GM20431 (cell line): ENCODE measurements at regions not wholly inside any gene's neighbourhood (a gene's known extent, or its start where the extent isn't known, plus 50 kb on each side); places are given as distances from the start of the nearest gene placed in this dataset.
"Not testable (repeated sequence)": the region's sequence is repeated elsewhere in the genome, so short reads cannot be mapped to it uniquely, and the experiment has no call there.

ENCODE experiments used
- in situ Hi-C: fragments of 300-500 bp; cut with MseI, MboI; formaldehyde crosslinking; loops from one replicate; pipeline ENCODE4 v1.15.0; 2020; ENCODE audit warnings: low sequenced_read_pairs; ENCODE audit not compliant: unreplicated experiment

DNA sequence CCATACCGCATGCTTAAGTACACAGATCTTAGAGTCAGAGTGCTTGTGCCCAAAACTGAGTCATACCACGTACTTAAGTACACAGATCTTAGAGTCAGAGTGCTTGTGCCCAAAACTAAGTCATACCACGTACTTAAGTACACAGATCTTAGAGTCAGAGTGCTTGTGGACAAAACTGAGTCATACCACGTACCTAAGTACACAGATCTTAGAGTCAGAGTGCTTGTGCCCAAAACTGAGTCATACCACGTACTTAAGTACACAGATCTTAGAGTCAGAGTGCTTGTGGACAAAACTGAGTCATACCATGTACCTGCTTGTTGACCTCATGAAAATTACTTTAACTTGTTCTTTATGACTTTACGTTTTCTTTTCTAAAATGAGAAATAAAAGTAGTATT is 233.7 kb upstream of the NETO1 start:
- in situ Hi-C loops, result not testable (repeated sequence)

DNA sequence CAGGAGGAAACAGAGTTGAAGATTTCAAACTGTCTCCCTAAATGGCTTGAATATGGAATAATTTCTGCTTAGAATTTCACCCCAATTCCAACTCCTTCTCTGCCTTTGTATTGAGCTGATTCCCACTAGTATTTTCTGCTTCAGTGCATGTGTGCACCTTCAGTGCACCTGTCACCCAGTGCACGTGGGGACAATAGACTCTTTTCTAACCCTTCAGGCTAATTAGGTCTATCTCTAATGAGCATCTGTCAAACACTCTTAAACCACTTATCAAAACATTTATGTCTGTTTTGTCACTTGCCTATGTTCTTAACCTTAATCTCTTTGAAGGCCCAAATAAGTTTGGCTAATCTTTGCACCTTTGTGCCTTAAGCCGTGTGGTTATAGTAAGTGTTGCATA is 232.0 kb upstream of the NETO1 start:
- in situ Hi-C loops, result no loop called here

DNA sequence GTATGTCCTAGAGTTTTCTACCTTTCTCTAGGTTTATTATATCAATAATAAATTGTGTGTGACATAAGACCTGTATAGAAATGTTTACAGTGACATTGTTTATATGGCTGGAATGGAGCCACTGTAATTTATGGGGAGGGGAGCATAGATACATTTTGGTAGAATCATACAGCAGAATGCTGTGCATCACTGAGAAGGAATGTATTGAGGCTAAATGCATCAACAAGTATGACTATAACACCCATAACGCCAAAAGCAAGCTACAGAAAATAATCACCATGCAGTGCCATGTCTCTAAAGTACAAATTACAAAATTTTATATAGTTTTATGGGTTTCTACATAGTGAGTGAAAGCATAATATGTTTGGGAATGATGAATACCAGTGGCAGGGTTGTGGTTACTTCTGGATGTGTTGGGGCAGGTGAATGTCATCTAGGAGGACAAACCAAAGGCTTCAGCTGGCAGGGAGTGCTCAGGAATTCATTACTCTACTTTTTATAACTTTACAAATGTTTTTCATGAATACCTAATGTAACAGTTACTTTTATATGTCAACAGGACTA is 226.0 kb upstream of the NETO1 start:
- in situ Hi-C loops, result no loop called here

DNA sequence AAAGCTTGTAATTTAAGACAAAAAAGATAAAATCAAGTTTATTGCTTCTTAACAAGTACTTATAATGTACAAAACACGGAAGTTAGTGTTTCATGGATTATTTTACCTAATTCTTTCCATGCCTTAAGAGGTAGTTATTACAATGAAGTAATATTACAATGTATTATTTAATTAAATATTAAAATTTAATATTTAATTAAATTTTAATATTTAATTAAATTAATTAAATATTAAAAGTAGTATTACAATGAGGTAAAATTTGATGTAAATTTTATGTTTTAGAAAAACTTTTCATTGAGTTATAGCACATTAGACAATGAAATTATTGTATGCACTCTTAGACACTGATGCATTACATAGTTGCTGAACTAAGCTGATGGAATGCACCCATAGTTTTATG is 220.7 kb upstream of the NETO1 start:
- in situ Hi-C loops, result no loop called here

DNA sequence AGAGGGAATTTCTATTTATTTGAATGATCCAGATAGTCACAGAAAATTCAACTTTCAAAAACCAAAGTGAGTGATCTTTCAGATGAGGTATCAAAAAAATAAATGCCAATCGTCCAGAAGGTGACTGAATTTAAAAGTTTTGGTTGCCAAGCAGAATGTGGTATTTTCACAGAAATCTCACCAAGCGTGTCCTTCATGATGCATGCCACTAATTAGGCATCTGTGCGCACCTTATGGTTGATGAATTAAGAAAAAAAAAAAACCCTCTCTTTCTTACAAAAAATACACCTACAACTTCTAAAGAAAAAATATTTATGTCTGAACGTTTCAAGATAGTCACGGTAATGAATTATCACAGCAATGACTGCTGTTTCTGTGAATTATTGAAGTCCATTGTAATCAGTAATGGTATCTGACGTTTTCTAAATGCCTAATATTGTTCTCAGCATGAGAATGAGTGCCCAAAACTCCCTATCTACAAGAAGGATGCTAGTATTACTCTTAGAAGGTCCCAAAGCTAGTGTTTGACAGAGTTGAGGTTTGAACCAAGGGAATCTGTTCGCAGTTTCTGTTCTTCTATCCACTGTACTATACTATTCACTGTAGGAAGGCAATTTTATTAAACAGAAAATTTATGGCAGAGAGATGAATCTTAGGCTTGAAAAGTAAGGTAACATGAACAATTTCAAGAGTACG is 219.6 kb upstream of the NETO1 start:
- in situ Hi-C loops, result no loop called here

DNA sequence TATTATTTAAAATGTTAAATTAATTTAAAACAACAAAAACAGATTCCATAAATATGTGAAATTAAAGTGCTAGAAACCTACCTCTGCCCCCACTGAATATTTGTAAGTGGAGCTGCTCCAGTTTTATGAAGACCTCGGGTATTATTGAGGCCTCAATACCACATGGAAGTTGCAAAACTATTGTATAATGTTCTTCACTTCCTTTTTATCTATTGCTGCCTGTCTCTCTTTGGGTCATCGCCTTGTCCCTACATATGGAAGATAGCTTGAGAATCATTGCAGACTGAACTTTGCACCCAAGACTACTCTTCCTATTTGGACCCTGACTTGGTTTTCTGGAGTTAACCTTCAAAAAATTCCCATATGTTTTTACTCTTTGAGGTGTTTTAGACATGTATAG is 212.1 kb upstream of the NETO1 start:
- in situ Hi-C loops, result no loop called here

DNA sequence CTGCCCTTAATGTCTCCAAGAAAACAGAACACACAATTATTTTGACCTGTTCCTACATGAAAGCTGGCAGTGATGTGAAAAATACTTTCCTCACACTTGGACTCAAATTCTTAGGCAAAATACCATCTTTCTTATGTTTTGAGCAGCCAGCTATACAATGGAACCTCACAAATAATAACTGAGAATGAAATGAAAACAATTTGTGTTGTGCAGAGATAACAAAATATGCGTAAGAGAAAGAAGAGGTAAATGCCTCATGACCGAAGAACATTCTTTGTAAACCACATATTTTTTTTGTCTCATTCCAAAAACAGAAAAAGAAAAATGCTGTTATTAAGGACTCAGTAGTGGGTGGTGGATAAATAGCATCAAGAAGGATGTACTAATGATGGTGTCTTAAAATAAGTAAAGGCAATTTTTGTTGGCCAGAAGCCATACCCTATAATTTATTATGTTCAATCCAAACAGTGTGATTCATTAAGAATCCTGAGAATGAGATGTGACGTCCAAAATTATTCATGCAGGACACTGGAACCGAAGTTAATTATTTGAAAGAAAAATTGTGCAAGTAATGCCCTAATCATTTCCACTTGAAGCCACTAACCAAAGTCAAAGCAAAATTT is 193.0 kb upstream of the NETO1 start:
- in situ Hi-C loops, result no loop called here

DNA sequence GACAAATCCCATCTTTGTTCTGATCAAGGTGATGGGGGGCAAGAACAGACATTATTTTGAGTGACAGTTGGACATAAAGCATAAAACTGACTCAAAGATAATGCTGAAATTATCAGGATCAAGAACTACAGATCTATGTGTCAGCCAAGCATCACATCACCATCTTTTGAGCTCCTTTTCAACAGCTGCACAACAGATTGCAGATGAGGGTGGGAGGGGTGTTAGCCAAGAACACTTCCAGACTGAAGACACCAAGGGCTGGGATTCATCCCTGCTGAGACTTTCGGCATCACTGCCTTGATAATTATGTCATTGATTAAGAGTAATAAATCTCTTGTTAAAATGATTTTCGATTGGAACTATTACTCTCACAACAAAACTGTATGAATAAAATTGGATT is 191.5 kb upstream of the NETO1 start:
- in situ Hi-C loops, result no loop called here

DNA sequence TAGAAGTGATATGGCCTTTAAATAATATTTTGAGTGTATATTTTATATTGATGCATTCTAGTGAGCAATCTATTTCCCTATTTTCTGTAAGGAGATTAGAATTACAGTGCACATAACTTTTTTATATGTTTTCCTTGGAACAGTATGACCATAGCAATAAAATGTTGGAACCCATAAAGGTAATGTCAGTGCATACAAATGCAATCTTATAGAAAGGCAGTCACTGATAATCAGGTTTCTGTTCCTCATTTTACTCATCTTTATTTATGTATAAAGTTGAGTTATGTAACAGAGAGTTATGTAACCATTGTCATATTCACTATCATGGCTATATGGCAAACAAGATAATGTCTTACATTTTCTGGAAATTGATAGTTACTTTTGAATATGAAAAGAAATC is 179.9 kb upstream of the NETO1 start:
- in situ Hi-C loops, result no loop called here

DNA sequence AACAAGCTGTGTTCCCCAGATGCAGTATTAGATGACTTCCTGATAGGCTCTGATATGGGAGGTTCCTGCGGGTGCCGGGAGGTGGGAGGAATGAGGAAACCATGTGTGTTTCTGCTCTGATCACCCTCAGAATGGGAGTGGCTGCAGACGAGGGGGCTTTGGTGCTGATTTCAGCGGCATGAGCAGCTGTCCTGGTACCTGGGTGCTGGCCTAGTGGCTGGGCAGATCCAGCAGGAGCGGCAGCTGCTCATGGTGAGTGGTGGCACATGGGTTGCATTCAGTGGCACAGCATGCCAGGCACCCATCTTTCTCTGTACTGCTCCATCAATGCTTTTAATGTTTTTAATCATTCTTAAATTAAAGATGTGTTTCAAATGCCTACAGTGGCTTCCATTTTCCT is 177.2 kb upstream of the NETO1 start:
- in situ Hi-C loops, result no loop called here

DNA sequence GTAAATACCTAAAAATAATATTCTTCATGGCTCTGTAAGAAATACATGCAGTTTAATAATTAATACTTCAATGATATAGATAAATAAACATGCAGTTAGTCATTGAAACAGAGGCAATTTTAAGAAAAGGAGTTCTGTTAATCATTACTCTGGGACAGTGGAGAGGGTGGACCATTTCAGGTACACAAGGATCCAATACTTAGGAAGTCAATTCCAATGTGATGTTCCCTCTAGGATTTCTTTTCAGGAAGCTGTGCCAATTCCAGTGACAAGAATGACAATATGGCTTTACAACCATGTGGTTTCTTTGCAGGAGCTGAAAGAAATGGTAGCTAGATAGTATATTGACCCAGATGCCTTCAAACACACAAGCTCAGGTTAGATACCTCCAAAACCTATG is 175.8 kb upstream of the NETO1 start:
- in situ Hi-C loops, result no loop called here

DNA sequence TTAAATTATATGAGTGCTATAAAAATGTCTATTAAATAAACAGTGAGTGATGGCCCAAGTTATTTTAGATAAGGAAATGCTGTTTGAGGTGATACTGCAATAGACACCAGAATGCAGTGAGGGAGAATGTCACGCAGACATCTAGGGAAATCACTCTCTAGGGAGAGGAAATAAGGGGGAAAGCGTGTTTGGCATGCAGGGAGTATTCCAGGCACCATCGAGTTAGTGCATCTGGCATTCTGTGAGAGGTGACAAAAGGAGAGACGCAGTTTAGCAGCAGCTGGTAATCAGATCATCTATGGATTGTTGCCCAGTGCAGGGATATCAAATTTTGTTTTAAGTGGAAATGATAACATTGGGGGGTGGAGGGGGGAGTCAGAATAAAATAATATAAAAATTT is 175.4 kb upstream of the NETO1 start:
- in situ Hi-C loops, result no loop called here

DNA sequence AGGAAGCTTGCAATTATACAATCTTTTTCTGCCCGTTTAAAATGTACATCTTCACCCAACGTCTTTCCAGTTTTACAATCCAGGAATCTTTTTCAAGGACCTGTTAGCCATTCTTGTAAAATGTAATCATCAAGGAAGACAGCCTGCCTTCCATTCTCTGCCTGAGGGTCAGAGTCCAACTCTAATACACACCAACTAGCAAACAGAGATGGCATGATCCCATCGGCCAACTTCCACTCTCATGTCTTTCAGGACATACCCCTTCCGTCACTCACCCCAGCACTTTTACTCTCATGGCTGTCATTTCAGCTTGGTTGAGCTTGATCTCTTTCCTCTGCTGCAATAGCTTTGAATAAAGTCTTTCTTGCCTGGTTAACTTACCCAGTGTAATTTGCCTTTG is 172.5 kb upstream of the NETO1 start:
- in situ Hi-C loops, result no loop called here

DNA sequence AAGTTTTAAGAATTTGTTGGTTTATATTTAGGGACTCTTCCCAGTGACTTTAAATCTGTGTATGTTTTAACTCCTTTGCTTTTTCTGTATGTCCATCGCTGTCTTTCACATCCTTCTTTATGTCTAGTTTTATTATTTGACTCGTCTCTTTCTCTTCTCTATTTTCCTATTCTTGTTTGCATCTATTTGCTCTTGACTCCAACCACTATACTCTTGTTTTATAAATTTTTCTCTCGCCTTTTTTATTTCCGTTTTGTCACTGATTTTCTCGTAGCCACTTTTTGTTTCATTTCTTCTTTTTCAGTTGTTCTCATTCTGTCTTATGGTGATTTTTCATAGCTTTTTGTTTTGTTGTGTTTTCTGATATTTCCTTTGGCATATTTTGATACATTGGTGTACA is 170.5 kb upstream of the NETO1 start:
- in situ Hi-C loops, result no loop called here

DNA sequence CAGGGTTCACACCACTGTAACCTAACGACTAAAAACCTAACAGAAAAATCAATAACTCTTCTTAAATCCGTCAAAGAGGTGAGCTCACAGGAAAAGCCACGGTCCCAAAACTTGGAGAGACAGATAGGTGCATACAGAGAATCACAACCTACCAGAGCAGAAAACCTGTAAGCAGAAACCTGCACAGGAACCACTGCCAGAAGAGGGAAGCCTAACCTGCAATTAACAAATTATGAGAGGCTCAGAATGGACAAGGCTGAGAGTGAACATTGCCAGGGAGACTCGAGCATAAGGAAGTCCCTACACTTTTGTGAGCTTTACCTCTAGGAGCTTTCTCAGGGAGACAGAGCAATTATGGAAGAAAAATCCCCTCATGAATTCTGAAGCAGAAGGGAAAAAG is 156.2 kb upstream of the NETO1 start:
- in situ Hi-C loops, result no loop called here

DNA sequence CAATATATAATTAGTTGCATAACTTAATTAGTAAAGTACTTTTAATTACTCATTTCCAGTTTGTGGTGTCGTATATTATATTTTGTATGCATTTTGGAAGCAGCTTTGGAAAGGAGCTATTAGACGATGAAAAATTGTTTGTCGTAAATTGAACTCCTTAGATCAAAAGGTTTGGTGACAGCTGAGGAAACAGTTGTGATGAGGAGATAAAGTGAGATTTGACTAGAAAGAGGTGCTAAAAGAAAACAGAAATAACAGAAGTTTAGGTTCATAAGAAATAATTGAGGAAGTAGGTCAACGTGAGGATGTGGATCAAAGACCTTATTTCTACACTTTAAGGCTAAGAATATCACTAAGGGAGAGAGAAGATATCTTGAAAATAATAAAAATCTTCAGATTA is 141.9 kb upstream of the NETO1 start:
- in situ Hi-C loops, result no loop called here

DNA sequence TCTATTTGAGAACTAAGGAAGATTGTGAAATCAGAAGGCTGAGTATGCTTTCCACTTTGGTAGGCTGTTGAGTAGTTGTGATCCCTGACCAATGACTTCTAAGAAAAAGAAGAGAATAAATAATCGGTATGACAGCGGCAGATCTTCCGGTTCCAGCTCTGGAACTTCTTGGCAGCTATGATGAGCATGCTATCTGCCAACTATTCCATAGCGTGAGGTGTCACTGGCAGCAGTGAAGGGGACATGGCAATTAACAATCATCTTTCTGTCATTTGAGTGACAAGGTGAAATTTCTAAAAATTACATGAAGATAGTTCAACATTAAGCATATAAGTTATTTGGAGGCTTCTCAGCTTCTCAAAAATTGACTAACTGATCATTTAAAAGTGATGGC is 140.1 kb upstream of the NETO1 start:
- in situ Hi-C loops, result no loop called here

DNA sequence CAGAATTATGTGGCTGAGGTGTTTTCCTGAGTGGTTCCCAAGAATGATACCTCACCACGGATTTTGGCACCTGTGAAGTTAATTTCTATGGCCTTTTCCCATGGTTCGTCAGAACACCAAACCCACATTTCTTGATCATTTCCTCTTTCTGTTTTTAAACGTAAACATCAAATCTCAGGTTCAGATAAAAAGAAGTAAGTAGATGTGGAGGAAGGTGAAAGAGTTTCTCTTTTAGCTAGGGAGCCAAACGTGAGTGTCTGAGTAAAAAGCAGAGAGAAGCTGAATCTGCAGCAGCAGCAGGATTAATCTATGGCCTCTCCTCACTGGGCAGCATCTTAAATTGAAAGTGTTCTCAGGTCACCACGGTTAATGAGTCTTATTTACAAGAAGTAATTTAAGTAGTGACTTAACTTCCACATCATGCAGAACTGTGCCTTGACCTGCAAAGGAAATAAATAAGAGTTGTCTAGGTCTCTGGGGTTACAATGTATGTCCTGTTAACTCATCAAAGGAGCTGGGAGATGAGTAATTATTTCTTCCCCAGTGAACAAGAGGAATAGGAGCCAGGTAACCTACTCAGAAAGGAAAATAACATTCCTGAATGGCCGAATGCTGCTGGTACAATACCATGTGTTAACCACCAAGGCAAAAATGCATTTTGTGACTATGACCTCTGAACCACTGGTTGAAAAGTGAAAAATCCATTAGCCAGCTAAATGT is 139.6 kb upstream of the NETO1 start:
- in situ Hi-C loops, result no loop called here

DNA sequence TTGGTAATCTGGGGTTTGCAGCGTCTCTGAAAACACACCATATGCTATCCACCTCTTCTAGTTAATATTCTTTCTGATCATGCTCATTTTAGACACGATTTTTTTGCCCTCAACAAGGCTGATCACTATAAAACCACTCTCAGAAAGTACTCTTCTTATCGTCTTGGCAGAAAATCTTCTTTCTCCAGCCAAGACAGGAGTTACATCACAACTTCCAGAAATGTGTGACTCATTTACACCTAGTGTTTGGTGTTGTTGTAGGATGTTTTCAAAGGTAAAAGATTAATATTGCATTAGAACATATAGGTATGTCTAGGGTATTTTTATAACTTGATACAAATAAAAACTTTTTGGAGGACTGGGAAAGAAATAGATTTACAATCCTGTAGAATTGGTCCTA is 138.5 kb upstream of the NETO1 start:
- in situ Hi-C loops, result no loop called here

DNA sequence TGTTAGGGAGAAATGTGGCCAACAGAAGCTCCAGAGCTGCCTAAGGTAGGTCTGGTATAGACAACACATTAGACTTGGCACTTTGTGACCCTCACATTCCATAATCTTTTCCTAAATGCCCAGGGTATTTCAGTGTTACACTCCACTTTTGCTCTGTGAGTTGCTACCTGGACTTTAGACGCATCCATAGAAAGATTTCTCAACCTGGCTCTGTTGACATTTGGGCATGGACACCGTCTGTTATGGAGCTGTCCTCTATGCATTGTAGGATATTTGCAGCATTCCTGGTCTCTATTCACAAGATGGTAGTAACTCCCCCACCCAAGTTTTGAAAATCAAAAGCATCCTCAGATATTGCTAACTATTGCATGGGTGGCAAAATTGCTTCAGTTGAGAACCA is 136.5 kb upstream of the NETO1 start:
- in situ Hi-C loops, result no loop called here

DNA sequence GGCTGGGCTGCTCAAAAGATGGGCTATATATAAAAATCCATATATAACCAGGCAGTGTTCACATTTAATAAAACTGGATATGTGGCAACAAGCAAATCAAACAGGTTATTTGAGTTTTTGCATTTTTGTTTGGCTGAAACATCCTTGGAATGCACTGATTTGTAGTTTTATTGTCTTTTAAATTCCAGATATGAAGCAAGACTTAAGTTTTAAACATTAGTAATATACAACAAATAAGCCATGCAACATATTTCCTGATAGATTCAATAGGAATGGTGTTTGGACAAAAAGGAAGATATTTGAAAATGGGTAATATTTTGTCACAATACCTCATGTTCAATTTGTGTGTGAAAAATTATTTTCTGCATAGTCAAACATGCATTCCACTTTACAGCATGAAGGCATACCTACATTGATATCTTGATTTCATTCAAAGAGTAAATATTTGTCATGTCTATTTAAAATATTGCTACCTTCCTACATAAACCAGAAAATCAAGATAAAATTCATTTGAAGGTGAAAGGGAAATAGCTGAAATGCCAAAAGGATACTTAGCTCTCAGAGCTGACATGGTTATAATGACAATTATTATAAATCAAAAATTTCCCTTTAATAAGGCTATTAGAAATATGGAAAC is 132.3 kb upstream of the NETO1 start:
- in situ Hi-C loops, result no loop called here
